Chondrocyte (in vitro differentiated cells): ENCODE measurements at regions not wholly inside any gene's neighbourhood (a gene's known extent, or its start where the extent isn't known, plus 50 kb on each side); places are given as distances from the start of the nearest gene placed in this dataset.
A peak's percentile ranks its signal among the peaks of the same experiment; 100 is the strongest.
"Not testable (repeated sequence)": the region's sequence is repeated elsewhere in the genome, so short reads cannot be mapped to it uniquely, and the experiment has no call there.

Experiments
- DNase-seq: peaks from one replicate; pipeline ENCODE4 v3.0.0; 2021; ENCODE audit warnings: mixed read lengths, low spot score
- H3K27ac Mint-ChIP-seq: one replicate; pipeline ENCODE4 v1.8.0; 2021; ENCODE audit warnings: mild to moderate bottlenecking, moderate library complexity, mixed read lengths; ENCODE audit not compliant: unreplicated experiment
- H3K27me3 Mint-ChIP-seq: 2 replicates; pipeline ENCODE4 v1.8.0; 2021; ENCODE audit warnings: low read depth, mixed read lengths
- H3K36me3 Mint-ChIP-seq: 2 replicates; pipeline ENCODE4 v1.8.0; 2021; ENCODE audit warnings: low read depth, mixed read lengths
- H3K4me1 Mint-ChIP-seq: 2 replicates; pipeline ENCODE4 v1.8.0; 2021; ENCODE audit warnings: low read depth, mild to moderate bottlenecking, mixed read lengths
- H3K4me3 Mint-ChIP-seq: one replicate; pipeline ENCODE4 v1.8.0; 2021; ENCODE audit warnings: mild to moderate bottlenecking, moderate library complexity, mixed read lengths; ENCODE audit not compliant: unreplicated experiment
- H3K9me3 Mint-ChIP-seq: 2 replicates; pipeline ENCODE4 v1.8.0; 2021; ENCODE audit warnings: low read depth, mixed read lengths
- CTCF ChIP-seq: fragments of 200-600 bp; sonication (generic); IDR thresholded peaks from 2 replicates; pipeline ENCODE4 v1.5.0; 2021; ENCODE audit warnings: antibody characterized with exemption, mild to moderate bottlenecking, moderate library complexity

DNA sequence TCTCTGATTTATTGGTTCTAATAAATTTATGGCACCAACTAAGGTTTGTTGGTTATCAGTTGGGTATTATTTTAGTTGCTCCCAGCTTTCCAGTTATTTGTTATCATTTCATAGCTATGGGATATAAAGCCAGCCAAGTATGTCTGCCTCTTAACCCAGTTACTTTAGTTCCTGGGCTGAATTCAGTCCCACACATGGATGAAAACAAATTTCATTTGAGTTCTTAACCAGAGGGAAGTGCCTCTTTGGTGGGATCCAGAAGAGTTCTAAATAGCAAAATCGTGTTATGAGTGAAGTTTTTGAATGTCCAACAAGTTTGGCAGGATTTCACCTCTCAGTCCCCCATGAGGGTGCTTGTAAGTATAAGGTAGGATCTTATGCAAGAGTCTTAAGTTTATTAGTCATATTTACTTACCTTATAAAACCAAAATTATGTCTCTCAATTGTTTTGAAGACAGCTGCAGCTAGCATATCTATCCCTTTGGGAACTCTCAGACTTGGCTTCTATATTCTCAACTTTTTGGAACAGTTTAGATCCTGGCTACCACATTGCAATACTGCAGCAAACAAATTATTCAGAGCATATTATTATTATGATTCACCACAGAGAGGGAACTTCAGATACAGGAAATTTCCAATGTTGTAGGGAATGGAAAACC lies 683.6 kb downstream of the BCKDHB start:
- DNase-seq: no peak
- no peak for TF ChIP-seq CTCF
- Mint-ChIP-seq H3K27ac (no peak overlapping the region), H3K4me3 (no peak overlapping the region), H3K4me1 (peaks cover 6% of the 10 kb centered on the region), H3K9me3 (peaks cover 4% of the 10 kb centered on the region), H3K27me3 (no peaks in the 10 kb centered on the region), H3K36me3 (no peaks in the 10 kb centered on the region)

- not testable (repeated sequence) for H3K27me3 Mint-ChIP-seq, H3K4me3 Mint-ChIP-seq, H3K36me3 Mint-ChIP-seq, H3K4me1 Mint-ChIP-seq, H3K27ac Mint-ChIP-seq
- peak; percentile 75 for DNase-seq
- peaks cover 15% of the 10 kb centered on the region for H3K9me3 Mint-ChIP-seq
These were observed 676.8 kb downstream of the BCKDHB start for GRCh38 chr6:80783271-80783670.

DNA sequence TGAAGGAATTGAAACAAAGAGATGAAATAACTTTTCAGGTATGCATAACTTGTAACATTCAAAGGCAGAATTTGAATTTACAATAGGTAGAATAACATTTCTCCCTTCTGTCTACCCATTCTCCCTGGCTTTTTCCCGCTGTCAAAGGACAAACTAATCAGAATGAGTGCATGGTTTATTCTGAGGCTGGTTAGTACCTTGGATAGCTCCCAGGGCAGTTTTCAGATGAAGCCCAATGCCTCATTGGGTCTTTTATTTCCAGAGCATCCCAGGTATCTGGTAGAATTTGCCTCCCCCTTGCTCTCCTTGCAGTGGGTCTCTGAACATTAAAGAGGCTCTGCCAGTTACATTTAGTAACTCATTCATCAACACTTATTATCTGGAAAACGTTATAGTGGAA lies 665.5 kb downstream of the BCKDHB start:
- no peaks in the 10 kb centered on the region for H3K36me3 Mint-ChIP-seq
- no peaks in the 10 kb centered on the region for H3K9me3 Mint-ChIP-seq
- no peak overlapping the region for H3K4me3 Mint-ChIP-seq
- H3K4me1 Mint-ChIP-seq: peaks cover 5% of the 10 kb centered on the region
- H3K27ac Mint-ChIP-seq: no peak overlapping the region
- no peaks in the 10 kb centered on the region for H3K27me3 Mint-ChIP-seq
- DNase-seq: no peak
- no peak for TF ChIP-seq CTCF

DNA sequence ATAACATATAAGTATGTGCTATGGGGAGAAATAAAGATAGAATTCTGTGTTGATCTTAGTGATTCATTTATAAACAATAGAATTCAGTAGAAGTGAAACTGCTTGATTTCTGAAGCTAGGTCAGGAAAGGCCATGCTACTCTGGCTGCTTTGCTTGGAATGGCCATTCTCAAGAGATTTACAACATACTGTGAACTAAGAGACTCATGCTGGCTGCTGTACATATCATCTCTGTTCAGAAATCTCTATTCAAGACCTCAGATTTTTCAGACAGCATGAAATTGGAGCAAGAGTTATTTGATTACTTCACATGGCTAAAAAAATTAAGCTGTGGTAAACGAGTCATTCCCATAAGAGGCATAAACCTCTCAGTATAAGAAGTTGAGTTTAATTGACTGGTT lies 662.6 kb downstream of the BCKDHB start:
- Mint-ChIP-seq H3K27ac (no peak overlapping the region), H3K4me3 (no peak overlapping the region), H3K27me3 (no peaks in the 10 kb centered on the region), H3K4me1 (peaks cover 5% of the 10 kb centered on the region), H3K36me3 (no peaks in the 10 kb centered on the region), H3K9me3 (no peaks in the 10 kb centered on the region)
- no peak for TF ChIP-seq CTCF
- DNase-seq: no peak

GRCh38 chr6:80767808-80768207 lies 661.3 kb downstream of the BCKDHB start:
- DNase-seq: no peak
- no peak overlapping the region for H3K4me3 Mint-ChIP-seq
- peaks cover 4% of the 10 kb centered on the region for H3K27me3 Mint-ChIP-seq
- no peak for TF ChIP-seq CTCF
- no peaks in the 10 kb centered on the region for H3K9me3 Mint-ChIP-seq
- H3K36me3 Mint-ChIP-seq: no peaks in the 10 kb centered on the region
- no peak overlapping the region for H3K27ac Mint-ChIP-seq
- peaks cover 5% of the 10 kb centered on the region for H3K4me1 Mint-ChIP-seq

DNA sequence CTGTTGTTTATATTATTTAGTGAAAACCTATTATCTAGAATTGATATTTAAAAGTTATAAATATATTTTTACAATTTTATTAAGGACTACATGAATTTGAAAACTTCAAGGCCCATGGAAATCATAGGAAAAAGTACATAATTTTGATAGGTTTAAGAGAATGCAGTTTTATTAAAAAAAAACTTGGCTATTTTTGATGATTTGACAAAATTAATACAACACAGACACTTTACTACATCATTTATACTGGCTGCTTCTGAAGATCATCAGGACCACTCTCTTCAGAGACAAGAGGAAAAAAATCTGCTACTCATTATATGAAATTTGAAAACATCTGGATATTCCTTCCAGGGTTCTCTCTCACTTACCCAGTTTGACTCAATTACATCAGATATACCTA lies 637.7 kb downstream of the BCKDHB start:
- TF ChIP-seq CTCF: no peak
- no peak for DNase-seq
- Mint-ChIP-seq H3K27me3 (peaks cover 7% of the 10 kb centered on the region), H3K36me3 (peaks cover 4% of the 10 kb centered on the region), H3K27ac (no peak overlapping the region), H3K9me3 (peaks cover 7% of the 10 kb centered on the region), H3K4me1 (no peaks in the 10 kb centered on the region), H3K4me3 (no peak overlapping the region)
